Stimulated activated CD8-positive, alpha-beta memory T cell treated with anti-CD3 and anti-CD28 coated beads, Interleukin-15, amount 100 ng/mL, for 24 hours (primary cell): ENCODE measurements at regions not wholly inside any gene's neighbourhood (a gene's known extent, or its start where the extent isn't known, plus 50 kb on each side); places are given as distances from the start of the nearest gene placed in this dataset.
A peak's percentile ranks its signal among the peaks of the same experiment; 100 is the strongest.

Source experiments
- DNase-seq: peaks from one replicate; pipeline ENCODE4 v3.0.0-alpha.2; 2020; ENCODE audit warnings: low read depth

GRCh38 chr3:70561796-70562195 is 249.4 kb upstream of the MDFIC2 start:
- DNase-seq = no peak

GRCh38 chr3:70558956-70559355 is 246.5 kb upstream of the MDFIC2 start:
- no peak for DNase-seq

- DNase-seq = no peak
These were observed 245.5 kb upstream of the MDFIC2 start for GRCh38 chr3:70557976-70558375.

- no peak for DNase-seq
These were observed 243.6 kb upstream of the MDFIC2 start for GRCh38 chr3:70556056-70556455.

GRCh38 chr3:70554170-70554569 is 241.7 kb upstream of the MDFIC2 start:
- no peak for DNase-seq

GRCh38 chr3:70550723-70551319 is 238.4 kb upstream of the MDFIC2 start:
- DNase-seq = peak; percentile 60

- DNase-seq = no peak
These were observed 234.2 kb upstream of the MDFIC2 start for GRCh38 chr3:70546679-70547078.

GRCh38 chr3:70543493-70543892 is 231.1 kb upstream of the MDFIC2 start:
- no peak for DNase-seq

- no peak for DNase-seq
These were observed 227.5 kb upstream of the MDFIC2 start for GRCh38 chr3:70539908-70540307.

- no peak for DNase-seq
These were observed 220.4 kb upstream of the MDFIC2 start for GRCh38 chr3:70532806-70533205.

- no peak for DNase-seq
These were observed 219.5 kb upstream of the MDFIC2 start for GRCh38 chr3:70531838-70532489.

- no peak for DNase-seq
These were observed 218.7 kb upstream of the MDFIC2 start for GRCh38 chr3:70531063-70531657.

GRCh38 chr3:70530626-70531025 is 218.2 kb upstream of the MDFIC2 start:
- no peak for DNase-seq

- DNase-seq = no peak
These were observed 214.6 kb upstream of the MDFIC2 start for GRCh38 chr3:70527026-70527425.

GRCh38 chr3:70519913-70520659 is 207.6 kb upstream of the MDFIC2 start:
- no peak for DNase-seq

- no peak for DNase-seq
These were observed 206.6 kb upstream of the MDFIC2 start for GRCh38 chr3:70519026-70519425.

- DNase-seq = no peak
These were observed 205.9 kb upstream of the MDFIC2 start for GRCh38 chr3:70518356-70518755.

- DNase-seq = no peak
These were observed 204.9 kb upstream of the MDFIC2 start for GRCh38 chr3:70517124-70517890.

- no peak for DNase-seq
These were observed 203.6 kb upstream of the MDFIC2 start for GRCh38 chr3:70516076-70516475.

GRCh38 chr3:70507486-70507885 is 195.0 kb upstream of the MDFIC2 start:
- DNase-seq = no peak

- no peak for DNase-seq
These were observed 194.3 kb upstream of the MDFIC2 start for GRCh38 chr3:70506775-70507174.

- DNase-seq = no peak
These were observed 189.1 kb upstream of the MDFIC2 start for GRCh38 chr3:70501561-70501960.
